HEK293T (cell line): ENCODE measurements at regions not wholly inside any gene's neighbourhood (a gene's known extent, or its start where the extent isn't known, plus 50 kb on each side); places are given as distances from the start of the nearest gene placed in this dataset.

Experiments
- FOXA1 ChIP-seq: fragments of 450-650 bp; IDR thresholded peaks from 2 replicates; pipeline ENCODE4 v1.6.1; 2016; ENCODE audit warnings: mild to moderate bottlenecking
- FOXK2 ChIP-seq: fragments of 450-650 bp; IDR thresholded peaks from 2 replicates; pipeline ENCODE4 v1.6.1; 2016; ENCODE audit warnings: mild to moderate bottlenecking
- FOXM1 ChIP-seq: fragments of 450-650 bp; IDR thresholded peaks from 2 replicates; pipeline ENCODE4 v1.6.1; 2017; ENCODE audit warnings: mild to moderate bottlenecking, borderline replicate concordance
- TARDBP ChIP-seq: fragments of 450-650 bp; IDR thresholded peaks from 2 replicates; pipeline ENCODE4 v1.6.1; 2016
- ZNF384 ChIP-seq: fragments of 450-650 bp; IDR thresholded peaks from 2 replicates; pipeline ENCODE4 v1.6.1; 2016

GRCh38 chr1:63023171-63023570, 239.2 kb downstream of the ATG4C start:
- no peak for TF ChIP-seq FOXK2
- TF ChIP-seq FOXA1, result no peak
- TF ChIP-seq TARDBP, result no peak
- no peak for TF ChIP-seq ZNF384
- no peak for TF ChIP-seq FOXM1
